ENCODE measurements at regions not wholly inside any gene's neighbourhood (a gene's known extent, or its start where the extent isn't known, plus 50 kb on each side); places are given as distances from the start of the nearest gene placed in this dataset.

DNA sequence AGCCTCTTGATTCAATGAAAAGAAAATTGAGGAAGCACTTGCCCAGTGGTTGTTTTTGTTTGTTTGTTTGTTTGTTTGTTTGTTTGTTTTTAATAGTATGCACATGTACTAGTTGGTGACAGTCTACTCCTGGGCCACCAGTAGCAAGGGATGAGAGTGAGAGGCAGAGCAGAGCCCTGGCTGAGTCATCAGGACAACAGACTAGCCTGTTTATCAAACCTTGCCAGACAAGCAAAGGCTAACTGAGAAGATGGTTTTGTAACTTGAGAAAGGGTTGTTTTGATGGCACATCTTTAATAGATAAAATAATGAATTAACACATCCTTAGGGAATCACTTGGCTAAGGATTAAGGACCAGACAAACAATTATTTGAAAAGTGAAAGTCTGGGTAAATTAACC lies 78.1 kb downstream of the INHBA start:
- intact Hi-C loops (cut with DNase I): no loop called here
- ATAC-seq (no peak), DNase-seq (no peak)
- H3K9me3 ChIP-seq: no peaks in the 10 kb centered on the region
- TF ChIP-seq, protein P1, sequence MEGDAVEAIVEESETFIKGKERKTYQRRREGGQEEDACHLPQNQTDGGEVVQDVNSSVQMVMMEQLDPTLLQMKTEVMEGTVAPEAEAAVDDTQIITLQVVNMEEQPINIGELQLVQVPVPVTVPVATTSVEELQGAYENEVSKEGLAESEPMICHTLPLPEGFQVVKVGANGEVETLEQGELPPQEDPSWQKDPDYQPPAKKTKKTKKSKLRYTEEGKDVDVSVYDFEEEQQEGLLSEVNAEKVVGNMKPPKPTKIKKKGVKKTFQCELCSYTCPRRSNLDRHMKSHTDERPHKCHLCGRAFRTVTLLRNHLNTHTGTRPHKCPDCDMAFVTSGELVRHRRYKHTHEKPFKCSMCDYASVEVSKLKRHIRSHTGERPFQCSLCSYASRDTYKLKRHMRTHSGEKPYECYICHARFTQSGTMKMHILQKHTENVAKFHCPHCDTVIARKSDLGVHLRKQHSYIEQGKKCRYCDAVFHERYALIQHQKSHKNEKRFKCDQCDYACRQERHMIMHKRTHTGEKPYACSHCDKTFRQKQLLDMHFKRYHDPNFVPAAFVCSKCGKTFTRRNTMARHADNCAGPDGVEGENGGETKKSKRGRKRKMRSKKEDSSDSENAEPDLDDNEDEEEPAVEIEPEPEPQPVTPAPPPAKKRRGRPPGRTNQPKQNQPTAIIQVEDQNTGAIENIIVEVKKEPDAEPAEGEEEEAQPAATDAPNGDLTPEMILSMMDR (IDR thresholded peaks at IDR 0.05): no peak
- no peaks in the 10 kb centered on the region for H3K27me3 ChIP-seq (ENCODE audit: low read depth)
- H3K4me3 ChIP-seq: no peak overlapping the region
- H3K4me1 ChIP-seq: no peaks in the 10 kb centered on the region
- H3K36me3 ChIP-seq: no peaks in the 10 kb centered on the region
- no peak overlapping the region for H3K27ac ChIP-seq

DNA sequence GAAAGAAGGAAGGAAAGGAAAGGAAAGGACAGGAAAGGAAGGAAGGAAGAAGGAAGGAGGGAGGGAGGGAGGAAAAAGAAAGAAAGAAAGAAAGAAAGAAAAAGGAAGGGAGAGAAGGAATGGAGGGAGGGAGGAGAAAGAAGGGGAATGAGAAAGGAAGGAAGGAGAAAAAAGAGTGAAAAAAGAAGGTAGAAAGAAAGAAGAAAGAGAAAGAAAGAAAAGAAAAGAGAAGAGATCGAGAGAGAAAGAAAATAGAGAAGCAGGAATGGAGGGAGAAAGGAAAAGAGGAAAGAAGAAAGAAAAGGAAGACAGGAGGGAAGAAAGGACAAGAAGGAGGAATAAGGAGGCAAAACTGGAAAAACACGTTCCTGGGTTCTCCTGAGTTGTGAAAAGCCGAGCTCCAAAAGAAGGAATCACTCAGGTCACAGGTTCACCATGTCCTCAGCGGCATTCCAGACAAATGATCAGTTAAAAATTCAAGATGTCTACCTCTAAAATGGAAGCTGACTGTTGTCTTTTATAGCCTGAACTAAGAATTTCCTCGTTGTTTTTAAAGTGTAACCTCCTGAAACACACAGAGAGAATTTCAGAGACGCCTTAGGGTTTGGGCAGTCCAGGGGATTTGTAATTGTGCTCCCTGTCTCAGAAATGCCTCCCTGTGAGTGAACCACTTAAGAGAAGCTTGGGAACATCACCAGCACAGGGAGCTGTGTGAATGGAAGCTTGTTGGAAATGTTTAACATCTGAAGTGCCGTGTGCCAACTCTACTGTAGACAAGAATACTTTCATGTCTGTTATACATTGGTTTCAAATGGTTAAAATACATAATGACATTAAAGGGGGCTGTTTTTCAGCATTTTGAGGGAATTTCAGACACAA lies 80.7 kb downstream of the INHBA start:
- intact Hi-C loops (cut with DNase I): no loop called here
- Histone ChIP-seq H3K9me3 (no peaks in the 10 kb centered on the region), H3K4me1 (no peaks in the 10 kb centered on the region), H3K4me3 (no peak overlapping the region), H3K27me3 (ENCODE audit: low read depth) (no peaks in the 10 kb centered on the region), H3K27ac (no peak overlapping the region), H3K36me3 (no peaks in the 10 kb centered on the region)
- ATAC-seq: no peak
- TF ChIP-seq, protein P1 (IDR thresholded peaks at IDR 0.05): no peak
- DNase-seq: no peak

DNA sequence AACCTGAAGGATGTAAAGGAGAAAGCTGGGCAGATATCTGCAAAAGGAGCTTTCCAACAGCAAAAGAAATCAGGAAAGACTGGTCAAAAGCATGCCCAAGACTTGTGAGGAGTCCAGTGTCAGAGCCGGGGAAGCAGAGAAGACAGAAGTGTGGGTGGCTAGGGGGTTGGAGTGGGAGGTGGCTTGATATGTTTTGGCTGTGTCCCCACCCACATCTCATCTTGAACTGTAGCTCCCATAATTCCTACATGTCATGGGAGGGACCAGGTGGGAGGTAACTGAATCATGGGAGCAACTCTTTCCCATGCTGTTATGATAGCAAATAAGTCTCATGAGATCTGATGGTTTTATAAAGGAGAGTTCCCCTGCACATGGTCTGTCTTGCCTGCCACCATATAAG lies 84.9 kb downstream of the INHBA start:
- ATAC-seq (no peak), DNase-seq (no peak)
- H3K36me3 ChIP-seq: no peaks in the 10 kb centered on the region
- no peaks in the 10 kb centered on the region for H3K9me3 ChIP-seq
- no peaks in the 10 kb centered on the region for H3K27me3 ChIP-seq (ENCODE audit: low read depth)
- no peaks in the 10 kb centered on the region for H3K4me1 ChIP-seq
- intact Hi-C loops (cut with DNase I): no loop called here
- H3K4me3 ChIP-seq: no peak overlapping the region
- no peak overlapping the region for H3K27ac ChIP-seq
- TF ChIP-seq, protein P1 (IDR thresholded peaks at IDR 0.05): no peak

GRCh38 chr7:41612798-41613197 lies 90.1 kb downstream of the INHBA start:
- no peaks in the 10 kb centered on the region for H3K36me3 ChIP-seq
- H3K4me3 ChIP-seq: no peak overlapping the region
- no peak overlapping the region for H3K27ac ChIP-seq
- no peak for ATAC-seq
- H3K4me1 ChIP-seq: no peaks in the 10 kb centered on the region
- no peaks in the 10 kb centered on the region for H3K27me3 ChIP-seq (ENCODE audit: low read depth)
- intact Hi-C loops (cut with DNase I): no loop called here
- no peaks in the 10 kb centered on the region for H3K9me3 ChIP-seq
- no peak for DNase-seq
- TF ChIP-seq, protein P1 (IDR thresholded peaks at IDR 0.05): no peak

- no peak overlapping the region for H3K4me3 ChIP-seq
- H3K27me3 ChIP-seq (ENCODE audit: low read depth): no peaks in the 10 kb centered on the region
- intact Hi-C loops (cut with DNase I): no loop called here
- no peak for ATAC-seq
- DNase-seq: no peak
- no peak overlapping the region for H3K27ac ChIP-seq
- no peaks in the 10 kb centered on the region for H3K36me3 ChIP-seq
- H3K4me1 ChIP-seq: no peaks in the 10 kb centered on the region
- H3K9me3 ChIP-seq: no peaks in the 10 kb centered on the region
- TF ChIP-seq, protein P1 (IDR thresholded peaks at IDR 0.05): no peak
These were observed 90.5 kb downstream of the INHBA start for GRCh38 chr7:41612386-41612785.
